Activated CD8-positive, alpha-beta T cell treated with anti-CD3 and anti-CD28 coated beads for 36 hours (primary cell): ENCODE measurements at regions not wholly inside any gene's neighbourhood (a gene's known extent, or its start where the extent isn't known, plus 50 kb on each side); places are given as distances from the start of the nearest gene placed in this dataset.

Experiments used
- ATAC-seq: fragments of 200-7000 bp; cut with Tn5 transposase; one replicate; pipeline ENCODE4 v1.10.0; 2021; ENCODE audit warnings: mild to moderate bottlenecking, moderate library complexity
- CTCF ChIA-PET: fragments of 350-600 bp; sonication (Branson Sonifier 250); formaldehyde crosslinking; loops from one replicate; lab custom pipeline; 2021; ENCODE audit warnings: antibody characterized with exemption; lab: Charles Lee
- POLR2A ChIA-PET: fragments of 350-600 bp; sonication (Branson Sonifier 250); formaldehyde crosslinking; loops from one replicate; lab custom pipeline; 2021; ENCODE audit warnings: antibody characterized with exemption; lab: Charles Lee
- DNase-seq: peaks from one replicate; pipeline ENCODE4 v3.0.0-alpha.2; 2020
- H3K27ac Mint-ChIP-seq: one replicate; pipeline ENCODE4 v1.8.0; 2021; ENCODE audit warnings: mild to moderate bottlenecking, mixed read lengths
- H3K27me3 Mint-ChIP-seq: one replicate; pipeline ENCODE4 v1.8.0; 2021; ENCODE audit warnings: mixed read lengths
- H3K36me3 Mint-ChIP-seq: one replicate; pipeline ENCODE4 v1.8.0; 2021; ENCODE audit warnings: low read depth, mixed read lengths
- H3K4me1 Mint-ChIP-seq: one replicate; pipeline ENCODE4 v1.8.0; 2021; ENCODE audit warnings: low read depth, mixed read lengths
- H3K4me3 Mint-ChIP-seq: one replicate; pipeline ENCODE4 v1.8.0; 2021; ENCODE audit warnings: mild to moderate bottlenecking, moderate library complexity, mixed read lengths
- H3K9me3 Mint-ChIP-seq: one replicate; pipeline ENCODE4 v1.8.0; 2021; ENCODE audit warnings: mixed read lengths
- intact Hi-C: fragments of 100-400 bp; cut with micrococcal nuclease; formaldehyde crosslinking; loops from one replicate; pipeline ENCODE4 v1.10.0; 2022
- TF ChIP-seq, protein P1 (sequence below): fragments of 200-600 bp; IDR thresholded peaks from one replicate; pipeline ENCODE4 v1.8.0; 2022; ENCODE audit warnings: antibody characterized with exemption, mild to moderate bottlenecking

GRCh38 chr4:181437895-181438294 lies 805.3 kb upstream of the TENM3 start:
- intact Hi-C loops: no loop called here
- Mint-ChIP-seq H3K9me3 (peaks cover 2% of the 10 kb centered on the region), H3K36me3 (no peaks in the 10 kb centered on the region), H3K4me3 (no peak overlapping the region), H3K27me3 (no peaks in the 10 kb centered on the region), H3K27ac (no peak overlapping the region), H3K4me1 (no peaks in the 10 kb centered on the region)
- ChIA-PET CTCF (no interaction called here), POLR2A (no interaction called here)
- DNase-seq (no peak), ATAC-seq (no peak)
- TF ChIP-seq, protein P1, sequence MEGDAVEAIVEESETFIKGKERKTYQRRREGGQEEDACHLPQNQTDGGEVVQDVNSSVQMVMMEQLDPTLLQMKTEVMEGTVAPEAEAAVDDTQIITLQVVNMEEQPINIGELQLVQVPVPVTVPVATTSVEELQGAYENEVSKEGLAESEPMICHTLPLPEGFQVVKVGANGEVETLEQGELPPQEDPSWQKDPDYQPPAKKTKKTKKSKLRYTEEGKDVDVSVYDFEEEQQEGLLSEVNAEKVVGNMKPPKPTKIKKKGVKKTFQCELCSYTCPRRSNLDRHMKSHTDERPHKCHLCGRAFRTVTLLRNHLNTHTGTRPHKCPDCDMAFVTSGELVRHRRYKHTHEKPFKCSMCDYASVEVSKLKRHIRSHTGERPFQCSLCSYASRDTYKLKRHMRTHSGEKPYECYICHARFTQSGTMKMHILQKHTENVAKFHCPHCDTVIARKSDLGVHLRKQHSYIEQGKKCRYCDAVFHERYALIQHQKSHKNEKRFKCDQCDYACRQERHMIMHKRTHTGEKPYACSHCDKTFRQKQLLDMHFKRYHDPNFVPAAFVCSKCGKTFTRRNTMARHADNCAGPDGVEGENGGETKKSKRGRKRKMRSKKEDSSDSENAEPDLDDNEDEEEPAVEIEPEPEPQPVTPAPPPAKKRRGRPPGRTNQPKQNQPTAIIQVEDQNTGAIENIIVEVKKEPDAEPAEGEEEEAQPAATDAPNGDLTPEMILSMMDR: no peak

- ATAC-seq (no peak), DNase-seq (no peak)
- intact Hi-C loops: no loop called here
- peaks cover 2% of the 10 kb centered on the region for H3K9me3 Mint-ChIP-seq
- no peak overlapping the region for H3K27ac Mint-ChIP-seq
- TF ChIP-seq, protein P1: no peak
- H3K27me3 Mint-ChIP-seq: no peaks in the 10 kb centered on the region
- ChIA-PET POLR2A (no interaction called here), CTCF (no interaction called here)
- H3K4me3 Mint-ChIP-seq: no peak overlapping the region
- H3K36me3 Mint-ChIP-seq: no peaks in the 10 kb centered on the region
- H3K4me1 Mint-ChIP-seq: no peaks in the 10 kb centered on the region
These were observed 804.6 kb upstream of the TENM3 start for GRCh38 chr4:181438641-181439040.

GRCh38 chr4:181443021-181443420 lies 800.2 kb upstream of the TENM3 start:
- ChIA-PET CTCF (no interaction called here), POLR2A (interaction anchor here (0.6 kb wide), 1 partner anchor 972 kb away, joined by 3 read pairs; no protein-coding TSS in a partner anchor)
- intact Hi-C loops: no loop called here

DNA sequence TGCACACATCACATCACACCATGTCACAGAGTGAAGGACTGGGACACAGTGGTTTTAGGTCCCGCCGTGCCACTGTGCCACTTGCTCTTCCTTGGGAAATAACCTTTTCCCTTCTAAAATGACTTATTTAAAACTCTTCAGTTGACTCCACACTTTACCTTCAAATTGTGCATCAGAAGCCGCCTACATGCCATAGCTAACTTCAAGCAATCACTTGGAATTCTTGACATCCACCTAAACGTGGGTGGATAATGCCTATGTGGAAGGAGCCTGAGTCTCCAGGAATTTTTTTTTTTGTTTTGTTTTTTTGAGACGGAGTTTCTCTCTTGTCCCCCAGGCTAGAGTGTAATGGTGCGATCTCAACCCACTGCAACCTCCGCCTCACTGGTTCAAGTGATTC lies 777.4 kb upstream of the TENM3 start:
- ATAC-seq: no peak
- Mint-ChIP-seq H3K9me3 (peaks cover 6% of the 10 kb centered on the region), H3K36me3 (no peaks in the 10 kb centered on the region), H3K4me3 (no peak overlapping the region), H3K27ac (no peak overlapping the region), H3K27me3 (no peaks in the 10 kb centered on the region), H3K4me1 (no peaks in the 10 kb centered on the region)
- ChIA-PET CTCF (no interaction called here), POLR2A (no interaction called here)
- intact Hi-C loops: no loop called here
- DNase-seq: no peak
- TF ChIP-seq, protein P1: no peak

More at GRCh38 chr4:181443021-181443420, 800.2 kb upstream of the TENM3 start:
- ATAC-seq (no peak), DNase-seq (no peak)
- Mint-ChIP-seq H3K36me3 (no peaks in the 10 kb centered on the region), H3K27ac (no peak overlapping the region), H3K4me1 (no peaks in the 10 kb centered on the region), H3K27me3 (no peaks in the 10 kb centered on the region), H3K4me3 (no peak overlapping the region), H3K9me3 (no peaks in the 10 kb centered on the region)
- TF ChIP-seq, protein P1: no peak

GRCh38 chr4:181468451-181468850 lies 774.8 kb upstream of the TENM3 start:
- Mint-ChIP-seq H3K9me3 (no peaks in the 10 kb centered on the region), H3K4me1 (no peaks in the 10 kb centered on the region), H3K4me3 (no peak overlapping the region), H3K36me3 (no peaks in the 10 kb centered on the region), H3K27ac (no peak overlapping the region), H3K27me3 (no peaks in the 10 kb centered on the region)
- DNase-seq: no peak
- TF ChIP-seq, protein P1: no peak
- POLR2A ChIA-PET: interaction anchor here (0.9 kb wide), 1 partner anchor 9 kb away, joined by 3 read pairs; no protein-coding TSS in a partner anchor
- ATAC-seq: no peak
- intact Hi-C loops: no loop called here
- CTCF ChIA-PET: no interaction called here
